Endodermal cell (in vitro differentiated cells): ENCODE measurements at regions not wholly inside any gene's neighbourhood (a gene's known extent, or its start where the extent isn't known, plus 50 kb on each side); places are given as distances from the start of the nearest gene placed in this dataset.
A peak's percentile ranks its signal among the peaks of the same experiment; 100 is the strongest.

Experiments
- DNase-seq: peaks from one replicate; pipeline ENCODE4 v3.0.0-alpha.2; 2017
- H3K27ac ChIP-seq: 2 replicates; pipeline ENCODE4 v1.5.1; 2013; ENCODE audit warnings: mild to moderate bottlenecking, low read depth, low read length, moderate library complexity
- H3K27me3 ChIP-seq: 2 replicates; pipeline ENCODE4 v1.6.1; 2013; ENCODE audit warnings: mild to moderate bottlenecking, low read length, moderate library complexity; ENCODE audit not compliant: insufficient read depth, control insufficient read depth, poor library complexity, severe bottlenecking
- H3K36me3 ChIP-seq: 2 replicates; pipeline ENCODE4 v1.7.0; 2013; ENCODE audit warnings: mild to moderate bottlenecking, low read length, moderate library complexity; ENCODE audit not compliant: control insufficient read depth, insufficient read depth
- H3K4me1 ChIP-seq: one replicate; pipeline ENCODE4 v1.7.0; 2013; ENCODE audit warnings: low read length; ENCODE audit not compliant: control insufficient read depth, insufficient read depth
- H3K4me3 ChIP-seq: 2 replicates; pipeline ENCODE4 v1.5.1; 2013; ENCODE audit warnings: mild to moderate bottlenecking, low read length, moderate library complexity
- H3K9ac ChIP-seq: 2 replicates; pipeline ENCODE4 v1.6.1; 2013; ENCODE audit warnings: mild to moderate bottlenecking, low read length, moderate library complexity; ENCODE audit not compliant: poor library complexity, severe bottlenecking; ENCODE audit errors: extremely low read depth
- H3K9me3 ChIP-seq: 2 replicates; pipeline ENCODE4 v1.6.1; 2013; ENCODE audit warnings: mild to moderate bottlenecking, low read length, moderate library complexity; ENCODE audit not compliant: control insufficient read depth
- H3K27ac Mint-ChIP-seq: 2 replicates; pipeline ENCODE4 v1.8.0; 2020; ENCODE audit warnings: mixed read lengths
- H3K27me3 Mint-ChIP-seq: 2 replicates; pipeline ENCODE4 v1.8.0; 2021; ENCODE audit warnings: mild to moderate bottlenecking, mixed read lengths; ENCODE audit not compliant: insufficient read depth
- H3K36me3 Mint-ChIP-seq: 2 replicates; pipeline ENCODE4 v1.8.0; 2020; ENCODE audit warnings: low read depth, mixed read lengths
- H3K4me1 Mint-ChIP-seq: 2 replicates; pipeline ENCODE4 v1.8.0; 2020; ENCODE audit warnings: mixed read lengths
- H3K4me3 Mint-ChIP-seq: 2 replicates; pipeline ENCODE4 v1.8.0; 2020; ENCODE audit warnings: mild to moderate bottlenecking, moderate library complexity, mixed read lengths
- H3K9me3 Mint-ChIP-seq: 2 replicates; pipeline ENCODE4 v1.8.0; 2020; ENCODE audit warnings: mild to moderate bottlenecking, mixed read lengths
- CTCF ChIP-seq: fragments of 200-600 bp; sonication (generic); conservative IDR thresholded peaks from 2 replicates; pipeline ENCODE4 v1.5.0; 2021; ENCODE audit warnings: antibody characterized with exemption, mild to moderate bottlenecking
- WGBS, 2 experiments: methylation state at CpG; one replicate each; pipeline versions ENCODE4 v1.1.5 to v1.1.7; 2013; ENCODE audit warnings: missing lambda C conversion rate in 2 of 2, mixed read lengths in 1 of 2; ENCODE audit not compliant: insufficient coverage in 1 of 2, insufficient read length in 1 of 2; 5-methylcytosine and 5-hydroxymethylcytosine counted together

- H3K36me3 Mint-ChIP-seq = peaks cover 3% of the 10 kb centered on the region
- H3K27ac Mint-ChIP-seq = no peak overlapping the region
- H3K36me3 ChIP-seq = no peaks in the 10 kb centered on the region
- no peaks in the 10 kb centered on the region for H3K27me3 ChIP-seq
- no peak for DNase-seq
- peaks cover 5% of the 10 kb centered on the region for H3K9me3 ChIP-seq
- H3K9ac ChIP-seq = no peak overlapping the region
- no peaks in the 10 kb centered on the region for H3K27me3 Mint-ChIP-seq
- no peaks in the 10 kb centered on the region for H3K4me1 ChIP-seq
- no peak overlapping the region for H3K4me3 Mint-ChIP-seq
- no peak overlapping the region for H3K4me3 ChIP-seq
- H3K9me3 Mint-ChIP-seq = peaks cover 2% of the 10 kb centered on the region
- H3K27ac ChIP-seq = no peak overlapping the region
- peaks cover 6% of the 10 kb centered on the region for H3K4me1 Mint-ChIP-seq
- no peak for TF ChIP-seq CTCF
These were observed 173.2 kb downstream of the PABPC4L start for GRCh38 chr4:134028421-134028820.

GRCh38 chr4:134027931-134028330 is 173.7 kb downstream of the PABPC4L start:
- Histone ChIP-seq H3K9me3 (peaks cover under 1% of the 10 kb centered on the region), H3K9ac (no peak overlapping the region), H3K27me3 (no peaks in the 10 kb centered on the region), H3K4me1 (no peaks in the 10 kb centered on the region), H3K36me3 (no peaks in the 10 kb centered on the region), H3K4me3 (no peak overlapping the region), H3K27ac (no peak overlapping the region)
- peaks cover 6% of the 10 kb centered on the region for H3K4me1 Mint-ChIP-seq
- no peak overlapping the region for H3K27ac Mint-ChIP-seq
- no peak overlapping the region for H3K4me3 Mint-ChIP-seq
- DNase-seq = no peak
- H3K9me3 Mint-ChIP-seq = peaks cover 2% of the 10 kb centered on the region
- whole genome bisulfite sequencing, 2 experiments = 91 to 100% methylated on average over 1 of the region's 1 CpG
- H3K36me3 Mint-ChIP-seq = no peaks in the 10 kb centered on the region
- H3K27me3 Mint-ChIP-seq = no peaks in the 10 kb centered on the region
- no peak for TF ChIP-seq CTCF

GRCh38 chr4:134024251-134024650 is 177.3 kb downstream of the PABPC4L start:
- no peak overlapping the region for H3K4me3 Mint-ChIP-seq
- TF ChIP-seq CTCF = peak; percentile 79
- H3K4me1 Mint-ChIP-seq = peaks cover 6% of the 10 kb centered on the region
- WGBS, 2 experiments = 69 to 86% methylated on average over 1 to 2 of the region's 2 CpGs
- Histone ChIP-seq H3K4me1 (no peaks in the 10 kb centered on the region), H3K9ac (no peak overlapping the region), H3K4me3 (no peak overlapping the region), H3K27me3 (no peaks in the 10 kb centered on the region), H3K9me3 (no peaks in the 10 kb centered on the region), H3K27ac (no peak overlapping the region), H3K36me3 (no peaks in the 10 kb centered on the region)
- no peaks in the 10 kb centered on the region for H3K27me3 Mint-ChIP-seq
- H3K27ac Mint-ChIP-seq = no peak overlapping the region
- DNase-seq = no peak
- H3K9me3 Mint-ChIP-seq = peaks cover 2% of the 10 kb centered on the region
- H3K36me3 Mint-ChIP-seq = no peaks in the 10 kb centered on the region
